ENCODE measurements at regions not wholly inside any gene's neighbourhood (a gene's known extent, or its start where the extent isn't known, plus 50 kb on each side); places are given as distances from the start of the nearest gene placed in this dataset.

DNA sequence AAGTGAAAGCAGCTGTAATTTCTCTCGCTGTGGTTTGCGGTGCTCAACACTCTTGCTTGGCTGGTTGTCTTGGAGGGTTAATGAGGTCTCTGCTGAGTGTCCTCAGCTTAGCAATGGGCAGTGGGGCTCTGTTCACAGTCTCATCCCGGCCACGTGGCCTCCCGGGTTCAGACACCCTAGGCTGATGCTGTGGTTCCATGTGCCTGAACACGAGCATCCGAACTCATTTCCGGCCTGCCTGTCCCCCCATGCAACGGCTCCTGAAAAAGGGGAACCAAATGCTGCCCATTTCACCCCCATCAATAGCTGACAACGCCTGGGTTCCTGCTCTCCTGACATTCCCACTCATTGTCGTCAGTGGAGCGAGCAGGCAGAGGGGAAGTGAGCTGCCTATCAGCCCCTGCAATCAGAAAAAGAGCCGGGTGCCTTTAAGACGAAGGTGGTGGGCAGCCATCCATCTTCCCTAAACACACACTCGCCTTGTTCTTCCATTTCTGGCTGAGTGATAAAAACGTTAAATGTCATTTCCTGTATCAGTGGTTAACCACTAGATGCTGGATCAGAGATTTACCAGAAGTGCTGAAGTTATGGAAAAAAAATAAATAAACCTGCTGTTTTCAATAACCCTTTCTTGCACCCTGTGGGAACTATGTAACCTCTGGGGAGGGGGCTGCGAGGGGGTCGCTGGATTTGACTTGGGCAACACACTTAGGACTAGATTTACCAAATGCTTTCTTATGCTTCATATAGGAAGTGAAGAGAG is 60.3 kb upstream of the BCL2L14 start:
- peak; percentile 86 for DNase-seq
- WGBS, 5 donors = 7 to 13% (median 12%) methylated on average over 16 to 18 of the region's 18 CpGs
- Histone ChIP-seq H3K27ac (peak overlapping the region; percentile 6 to 85 (median 46)), H3K36me3 (no peaks in the 10 kb centered on the region), H3K27me3 (replicated peaks in 1 of 7) (no peaks in the 10 kb centered on the region), H3K9me3 (no peaks in the 10 kb centered on the region), H3K4me3 (peak overlapping the region; percentile 16 to 58 (median 28)), H3K4me1 (peaks cover 19 to 56% (median 50%) of the 10 kb centered on the region in 6 donors)
- intact Hi-C loops (cut with DNase I; ENCODE audit: low total_unique reads) = no loop called here
- TF ChIP-seq, protein P1, sequence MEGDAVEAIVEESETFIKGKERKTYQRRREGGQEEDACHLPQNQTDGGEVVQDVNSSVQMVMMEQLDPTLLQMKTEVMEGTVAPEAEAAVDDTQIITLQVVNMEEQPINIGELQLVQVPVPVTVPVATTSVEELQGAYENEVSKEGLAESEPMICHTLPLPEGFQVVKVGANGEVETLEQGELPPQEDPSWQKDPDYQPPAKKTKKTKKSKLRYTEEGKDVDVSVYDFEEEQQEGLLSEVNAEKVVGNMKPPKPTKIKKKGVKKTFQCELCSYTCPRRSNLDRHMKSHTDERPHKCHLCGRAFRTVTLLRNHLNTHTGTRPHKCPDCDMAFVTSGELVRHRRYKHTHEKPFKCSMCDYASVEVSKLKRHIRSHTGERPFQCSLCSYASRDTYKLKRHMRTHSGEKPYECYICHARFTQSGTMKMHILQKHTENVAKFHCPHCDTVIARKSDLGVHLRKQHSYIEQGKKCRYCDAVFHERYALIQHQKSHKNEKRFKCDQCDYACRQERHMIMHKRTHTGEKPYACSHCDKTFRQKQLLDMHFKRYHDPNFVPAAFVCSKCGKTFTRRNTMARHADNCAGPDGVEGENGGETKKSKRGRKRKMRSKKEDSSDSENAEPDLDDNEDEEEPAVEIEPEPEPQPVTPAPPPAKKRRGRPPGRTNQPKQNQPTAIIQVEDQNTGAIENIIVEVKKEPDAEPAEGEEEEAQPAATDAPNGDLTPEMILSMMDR (IDR thresholded peaks at IDR 0.05 in 8 of 11, conservative IDR thresholded peaks at IDR 0.05 in 3 of 11) = no peak
- TF ChIP-seq POLR2AphosphoS5 (IDR thresholded peaks at IDR 0.05) = peak; percentile 30 to 54 (median 38)

DNA sequence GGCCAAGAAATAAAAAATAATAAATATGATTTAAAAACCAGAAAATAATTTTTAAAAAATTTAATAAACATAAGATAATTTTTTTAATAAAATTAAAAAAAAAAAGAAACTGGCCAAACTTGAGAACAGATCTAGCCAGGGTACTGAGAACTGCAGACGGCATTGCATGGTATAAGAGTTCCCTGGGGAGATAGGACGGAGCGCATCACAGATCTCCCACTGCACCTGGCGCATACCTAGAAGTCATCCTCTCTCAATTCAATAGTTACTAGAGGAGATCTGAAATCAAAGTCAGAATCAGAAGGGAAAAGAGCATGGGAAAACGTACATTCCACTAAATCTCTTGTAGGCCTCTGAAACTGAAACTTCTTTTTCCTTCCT is 58.9 kb upstream of the BCL2L14 start:
- peaks cover 19 to 64% (median 52%) of the 10 kb centered on the region in 6 donors for H3K4me1 ChIP-seq
- no peak for TF ChIP-seq POLR2AphosphoS5 (IDR thresholded peaks at IDR 0.05)
- TF ChIP-seq, protein P1 (IDR thresholded peaks at IDR 0.05 in 8 of 11, conservative IDR thresholded peaks at IDR 0.05 in 3 of 11) = no peak
- TF ChIP-seq POLR2A (IDR thresholded peaks at IDR 0.05) = no peak
- no peaks in the 10 kb centered on the region for H3K36me3 ChIP-seq
- no peak for DNase-seq
- intact Hi-C loops (cut with DNase I; ENCODE audit: low total_unique reads) = no loop called here
- H3K4me3 ChIP-seq = no peak overlapping the region
- H3K27me3 ChIP-seq (replicated peaks in 1 of 7) = no peaks in the 10 kb centered on the region
- 69 to 87% (median 77%) methylated on average over 5 of the region's 5 CpGs for WGBS, 5 donors
- H3K27ac ChIP-seq = no peak overlapping the region
- no peaks in the 10 kb centered on the region for H3K9me3 ChIP-seq

DNA sequence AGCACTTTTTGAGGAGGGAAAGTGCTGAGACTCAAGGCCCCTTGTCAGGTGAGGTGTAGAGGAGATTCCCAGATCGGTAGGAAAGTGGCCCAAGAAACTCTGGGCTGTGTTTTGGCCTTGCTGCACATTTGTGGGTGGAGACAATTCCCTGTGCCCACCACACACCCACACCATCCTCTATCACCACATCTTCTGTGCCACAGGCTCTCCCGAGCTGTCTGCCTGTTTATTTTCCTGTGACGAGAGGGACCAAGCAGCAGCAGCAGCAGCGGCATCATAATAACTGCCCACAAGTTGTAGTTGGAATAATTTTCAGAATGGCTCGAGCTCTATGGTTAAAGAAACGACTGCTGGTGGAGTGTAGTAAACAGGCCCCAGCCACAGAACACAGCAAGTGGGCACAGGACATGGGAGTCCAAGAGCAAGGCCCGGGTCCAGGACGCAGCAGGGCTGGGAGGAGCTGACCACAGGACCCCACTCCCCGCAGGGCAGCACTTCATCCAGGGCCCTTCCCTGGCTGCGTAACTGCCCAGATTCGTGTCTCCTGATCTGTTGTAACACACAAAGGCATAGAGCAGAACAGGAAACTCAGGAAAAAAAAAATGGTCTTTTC is 55.6 kb upstream of the BCL2L14 start:
- WGBS, 5 donors = 67 to 83% (median 68%) methylated on average over 11 of the region's 11 CpGs
- H3K27me3 ChIP-seq (replicated peaks in 1 of 7) = no peaks in the 10 kb centered on the region
- TF ChIP-seq, protein P1 (IDR thresholded peaks at IDR 0.05 in 8 of 11, conservative IDR thresholded peaks at IDR 0.05 in 3 of 11) = no peak
- no peak for TF ChIP-seq POLR2AphosphoS5 (IDR thresholded peaks at IDR 0.05)
- H3K27ac ChIP-seq = no peak overlapping the region
- no peak for DNase-seq
- H3K9me3 ChIP-seq = no peaks in the 10 kb centered on the region
- H3K4me1 ChIP-seq = peaks cover 6 to 33% (median 25%) of the 10 kb centered on the region in 6 donors
- H3K36me3 ChIP-seq = no peaks in the 10 kb centered on the region
- intact Hi-C loops (cut with DNase I; ENCODE audit: low total_unique reads) = no loop called here
- no peak overlapping the region for H3K4me3 ChIP-seq

DNA sequence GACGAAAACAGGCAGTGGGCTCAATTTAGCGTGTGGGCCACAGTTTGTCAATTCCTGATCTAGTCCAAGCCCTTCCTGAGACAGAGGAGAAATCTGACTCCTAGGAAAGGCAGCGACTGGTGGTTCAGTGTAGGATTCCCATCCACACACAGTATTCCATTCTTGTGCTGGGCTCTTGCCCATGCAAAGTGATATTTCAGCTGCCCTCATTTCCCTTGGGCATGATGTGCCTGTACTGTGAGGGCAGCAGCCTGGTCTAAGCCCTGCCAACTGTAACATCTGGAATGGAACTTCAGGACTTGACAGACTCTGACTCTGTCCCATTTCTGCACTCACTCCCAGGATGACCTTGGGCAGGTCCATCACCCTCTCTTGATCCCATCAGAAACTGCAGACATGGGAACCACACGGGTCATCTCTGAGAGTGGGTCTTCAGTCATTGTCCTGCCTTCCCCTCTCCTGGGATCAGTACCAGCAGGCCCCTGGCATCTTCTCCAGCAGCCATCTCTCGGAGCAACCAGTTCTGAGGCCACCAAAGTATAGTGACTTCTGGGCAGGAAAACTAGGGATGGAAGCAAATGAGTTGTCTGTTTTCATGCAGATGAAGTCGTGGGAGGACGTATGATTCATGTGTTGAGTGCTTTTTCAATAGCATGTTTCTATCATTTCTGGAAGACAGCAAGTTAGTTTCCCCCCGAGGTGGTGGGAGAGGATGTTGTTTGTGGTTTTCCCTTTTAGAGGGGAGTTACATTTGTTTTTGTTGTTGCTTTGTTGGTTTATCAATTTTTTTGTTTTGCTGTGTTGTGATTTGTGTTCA is 54.2 kb upstream of the BCL2L14 start:
- no peak overlapping the region for H3K4me3 ChIP-seq
- H3K9me3 ChIP-seq = no peaks in the 10 kb centered on the region
- intact Hi-C loops (cut with DNase I; ENCODE audit: low total_unique reads) = no loop called here
- WGBS, 5 donors = 53 to 68% (median 56%) methylated on average over 8 of the region's 8 CpGs
- H3K4me1 ChIP-seq = peaks cover 0 to 19% (median 12%) of the 10 kb centered on the region in 6 donors
- no peaks in the 10 kb centered on the region for H3K27me3 ChIP-seq (replicated peaks in 1 of 7)
- H3K36me3 ChIP-seq = no peaks in the 10 kb centered on the region
- H3K27ac ChIP-seq = no peak overlapping the region
- DNase-seq = no peak
- TF ChIP-seq, protein P1 (IDR thresholded peaks at IDR 0.05 in 8 of 11, conservative IDR thresholded peaks at IDR 0.05 in 3 of 11) = no peak
- TF ChIP-seq POLR2A (IDR thresholded peaks at IDR 0.05) (no peak), POLR2AphosphoS5 (IDR thresholded peaks at IDR 0.05) (no peak)

Data from spleen (tissue), 11 donors.